GM23338 (cell line): ENCODE measurements at regions not wholly inside any gene's neighbourhood (a gene's known extent, or its start where the extent isn't known, plus 50 kb on each side); places are given as distances from the start of the nearest gene placed in this dataset.

Source experiments
- ATAC-seq: fragments of 200-7000 bp; cut with Tn5 transposase; 3 replicates; pipeline ENCODE4 v1.9.1; 2020
- DNase-seq: peaks from one replicate; pipeline ENCODE4 v3.0.0-alpha.2; 2015; ENCODE audit warnings: low spot score
- H2AFZ ChIP-seq: fragments of 200-600 bp; sonication (generic); 2 replicates; pipeline ENCODE4 v1.8.0; 2016; ENCODE audit warnings: antibody characterized with exemption, mild to moderate bottlenecking, moderate library complexity
- H3F3A ChIP-seq: fragments of 200-600 bp; sonication (generic); replicated peaks from 2 replicates; pipeline ENCODE4 v1.8.0; 2017; ENCODE audit warnings: antibody characterized with exemption, mixed run types, low read depth
- H3K27ac ChIP-seq: fragments of 200-600 bp; sonication (generic); 2 replicates; pipeline ENCODE4 v1.6.1; 2016; ENCODE audit warnings: low read depth
- H3K27me3 ChIP-seq: fragments of 200-600 bp; sonication (generic); 2 replicates; pipeline ENCODE4 v1.8.0; 2016; ENCODE audit warnings: mild to moderate bottlenecking, mixed run types, moderate library complexity; ENCODE audit not compliant: insufficient read depth
- H3K36me3 ChIP-seq: fragments of 200-600 bp; sonication (generic); 2 replicates; pipeline ENCODE4 v1.8.0; 2016; ENCODE audit warnings: mild to moderate bottlenecking; ENCODE audit not compliant: insufficient read depth
- H3K4me1 ChIP-seq: fragments of 200-600 bp; sonication (generic); 2 replicates; pipeline ENCODE4 v1.8.0; 2016; ENCODE audit warnings: mild to moderate bottlenecking, moderate library complexity; ENCODE audit not compliant: insufficient read depth
- H3K4me2 ChIP-seq: fragments of 200-600 bp; sonication (generic); 2 replicates; pipeline ENCODE4 v1.7.1; 2017; ENCODE audit warnings: mixed run types
- H3K4me3 ChIP-seq: fragments of 200-600 bp; sonication (generic); 2 replicates; pipeline ENCODE4 v1.6.1; 2016; ENCODE audit warnings: mixed run types
- H3K79me2 ChIP-seq: fragments of 200-600 bp; sonication (generic); replicated peaks from 2 replicates; pipeline ENCODE4 v1.8.0; 2017; ENCODE audit warnings: mild to moderate bottlenecking; ENCODE audit not compliant: insufficient read depth
- H3K9me2 ChIP-seq: fragments of 200-600 bp; sonication (generic); 2 replicates; pipeline ENCODE4 v1.8.0; 2017; ENCODE audit not compliant: insufficient read depth
- H4K20me1 ChIP-seq: fragments of 200-600 bp; sonication (generic); replicated peaks from 2 replicates; pipeline ENCODE4 v1.8.0; 2017; ENCODE audit warnings: mild to moderate bottlenecking; ENCODE audit not compliant: insufficient read depth
- H3K27ac Mint-ChIP-seq: 2 replicates; pipeline ENCODE4 v1.8.0; 2020; ENCODE audit warnings: inconsistent platforms, mild to moderate bottlenecking, moderate library complexity, mixed read lengths
- H3K27me3 Mint-ChIP-seq: 3 replicates; pipeline ENCODE4 v1.8.0; 2022; ENCODE audit warnings: low read depth, mild to moderate bottlenecking, moderate library complexity, mixed read lengths, inconsistent platforms; ENCODE audit not compliant: insufficient read depth, poor library complexity
- H3K36me3 Mint-ChIP-seq: 3 replicates; pipeline ENCODE4 v1.8.0; 2021; ENCODE audit warnings: low read depth, mild to moderate bottlenecking, inconsistent platforms, moderate library complexity, mixed read lengths
- H3K4me1 Mint-ChIP-seq: 3 replicates; pipeline ENCODE4 v1.8.0; 2020; ENCODE audit warnings: mild to moderate bottlenecking, inconsistent platforms, mixed read lengths
- H3K4me3 Mint-ChIP-seq: 3 replicates; pipeline ENCODE4 v1.8.0; 2021; ENCODE audit warnings: moderate library complexity, mild to moderate bottlenecking, inconsistent platforms, mixed read lengths
- H3K9me3 Mint-ChIP-seq: 3 replicates; pipeline ENCODE4 v1.8.0; 2020; ENCODE audit warnings: moderate library complexity, mild to moderate bottlenecking, inconsistent platforms, mixed read lengths
- CREB1 ChIP-seq: fragments of 250-450 bp; sonication (Bioruptor Pico); IDR thresholded peaks from 2 replicates; pipeline ENCODE4 v1.5.0; 2020; ENCODE audit warnings: low read depth, mild to moderate bottlenecking, moderate library complexity
- EZH2 ChIP-seq: fragments of 200-600 bp; sonication (generic); IDR thresholded peaks from one replicate; pipeline ENCODE4 v1.8.0; 2017; ENCODE audit warnings: antibody characterized with exemption, mild to moderate bottlenecking, low read depth; ENCODE audit not compliant: unreplicated experiment
- EZH2phosphoT487 ChIP-seq: fragments of 200-600 bp; sonication (generic); IDR thresholded peaks from one replicate; pipeline ENCODE4 v1.8.1; 2018; ENCODE audit warnings: antibody characterized with exemption; ENCODE audit not compliant: unreplicated experiment
- JUNB ChIP-seq: IDR thresholded peaks from one replicate; pipeline ENCODE4 v1.6.1; 2016; ENCODE audit warnings: antibody characterized with exemption; ENCODE audit not compliant: unreplicated experiment
- NANOG ChIP-seq: IDR thresholded peaks from 2 replicates; pipeline ENCODE4 v1.6.1; 2016; ENCODE audit warnings: antibody characterized with exemption, borderline replicate concordance
- POLR2AphosphoS5 ChIP-seq: IDR thresholded peaks from 2 replicates; pipeline ENCODE4 v1.6.1; 2016; ENCODE audit warnings: antibody characterized with exemption, low read depth
- STAT1 ChIP-seq: IDR thresholded peaks from one replicate; pipeline ENCODE4 v1.6.1; 2016; ENCODE audit warnings: antibody characterized with exemption; ENCODE audit not compliant: unreplicated experiment
- ZNF114 ChIP-seq: fragments of 250-450 bp; sonication (Bioruptor Pico); IDR thresholded peaks from 2 replicates; pipeline ENCODE4 v1.5.0; 2020; ENCODE audit warnings: mild to moderate bottlenecking, moderate library complexity
- ZNF331 ChIP-seq: fragments of 250-450 bp; sonication (Bioruptor Pico); IDR thresholded peaks from 2 replicates; pipeline ENCODE4 v1.5.0; 2020; ENCODE audit warnings: low read depth, mild to moderate bottlenecking, moderate library complexity
- TF ChIP-seq, protein P1 (sequence below): IDR thresholded peaks from one replicate; pipeline ENCODE4 v1.6.1; 2018; ENCODE audit warnings: antibody characterized with exemption; ENCODE audit not compliant: unreplicated experiment
- TF ChIP-seq, protein P2 (sequence below): fragments of 250-450 bp; sonication (Bioruptor Pico); IDR thresholded peaks from 2 replicates; pipeline ENCODE4 v1.5.0; 2020; ENCODE audit warnings: mild to moderate bottlenecking, moderate library complexity
- TF ChIP-seq, protein P3 (sequence below), 2 experiments: fragments of 200-600 bp in 1 of 2; sonication (generic) in 1 of 2; conservative IDR thresholded peaks; 2 replicates each; pipeline versions ENCODE4 v1.5.1 to v1.6.1; 2016 to 2017; ENCODE audit warnings: antibody characterized with exemption in 2 of 2, low read depth in 2 of 2, mild to moderate bottlenecking in 2 of 2, moderate library complexity in 1 of 2
- TF ChIP-seq, protein P4 (sequence below): IDR thresholded peaks from 2 replicates; pipeline ENCODE4 v1.6.1; 2016; ENCODE audit warnings: antibody characterized with exemption

DNA sequence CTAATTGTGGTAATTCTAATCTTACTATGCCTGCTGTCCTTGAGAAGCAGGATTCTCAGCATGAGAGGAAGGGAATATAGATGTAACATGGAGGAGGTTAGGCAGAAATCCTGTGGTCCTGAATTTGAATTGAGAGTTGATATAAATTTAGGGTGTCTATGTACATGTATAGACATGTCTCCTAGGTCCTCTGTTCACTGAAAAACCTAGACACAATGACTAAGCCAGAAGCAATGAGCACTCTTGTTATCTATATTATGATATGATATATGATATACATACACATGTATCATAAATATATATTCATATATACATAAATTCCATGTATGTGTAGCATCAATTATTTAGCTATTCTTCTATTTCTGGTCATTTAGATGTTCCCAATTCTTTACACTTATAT is 173.3 kb upstream of the MKLN1 start:
- Histone ChIP-seq H3F3A (no peaks in the 10 kb centered on the region), H3K4me2 (no peak overlapping the region), H3K4me3 (no peak overlapping the region), H3K27me3 (no peaks in the 10 kb centered on the region), H3K27ac (no peak overlapping the region), H3K36me3 (no peaks in the 10 kb centered on the region), H3K4me1 (no peaks in the 10 kb centered on the region), H2AFZ (no peak overlapping the region), H3K79me2 (no peaks in the 10 kb centered on the region), H4K20me1 (no peaks in the 10 kb centered on the region), H3K9me2 (no peaks in the 10 kb centered on the region)
- H3K27me3 Mint-ChIP-seq, result peaks cover 1% of the 10 kb centered on the region
- no peaks in the 10 kb centered on the region for H3K36me3 Mint-ChIP-seq
- peaks cover 15% of the 10 kb centered on the region; the same call in 2 of the 3 replicates for H3K4me1 Mint-ChIP-seq
- H3K27ac Mint-ChIP-seq, result no peak overlapping the region
- TF ChIP-seq STAT1 (no peak), ZNF331 (CRISPR knock-in tag) (no peak), CREB1 (CRISPR knock-in tag) (no peak), ZNF114 (CRISPR knock-in tag) (no peak), EZH2phosphoT487 (no peak), EZH2 (no peak), JUNB (no peak), NANOG (no peak), POLR2AphosphoS5 (no peak)
- TF ChIP-seq, protein P1, sequence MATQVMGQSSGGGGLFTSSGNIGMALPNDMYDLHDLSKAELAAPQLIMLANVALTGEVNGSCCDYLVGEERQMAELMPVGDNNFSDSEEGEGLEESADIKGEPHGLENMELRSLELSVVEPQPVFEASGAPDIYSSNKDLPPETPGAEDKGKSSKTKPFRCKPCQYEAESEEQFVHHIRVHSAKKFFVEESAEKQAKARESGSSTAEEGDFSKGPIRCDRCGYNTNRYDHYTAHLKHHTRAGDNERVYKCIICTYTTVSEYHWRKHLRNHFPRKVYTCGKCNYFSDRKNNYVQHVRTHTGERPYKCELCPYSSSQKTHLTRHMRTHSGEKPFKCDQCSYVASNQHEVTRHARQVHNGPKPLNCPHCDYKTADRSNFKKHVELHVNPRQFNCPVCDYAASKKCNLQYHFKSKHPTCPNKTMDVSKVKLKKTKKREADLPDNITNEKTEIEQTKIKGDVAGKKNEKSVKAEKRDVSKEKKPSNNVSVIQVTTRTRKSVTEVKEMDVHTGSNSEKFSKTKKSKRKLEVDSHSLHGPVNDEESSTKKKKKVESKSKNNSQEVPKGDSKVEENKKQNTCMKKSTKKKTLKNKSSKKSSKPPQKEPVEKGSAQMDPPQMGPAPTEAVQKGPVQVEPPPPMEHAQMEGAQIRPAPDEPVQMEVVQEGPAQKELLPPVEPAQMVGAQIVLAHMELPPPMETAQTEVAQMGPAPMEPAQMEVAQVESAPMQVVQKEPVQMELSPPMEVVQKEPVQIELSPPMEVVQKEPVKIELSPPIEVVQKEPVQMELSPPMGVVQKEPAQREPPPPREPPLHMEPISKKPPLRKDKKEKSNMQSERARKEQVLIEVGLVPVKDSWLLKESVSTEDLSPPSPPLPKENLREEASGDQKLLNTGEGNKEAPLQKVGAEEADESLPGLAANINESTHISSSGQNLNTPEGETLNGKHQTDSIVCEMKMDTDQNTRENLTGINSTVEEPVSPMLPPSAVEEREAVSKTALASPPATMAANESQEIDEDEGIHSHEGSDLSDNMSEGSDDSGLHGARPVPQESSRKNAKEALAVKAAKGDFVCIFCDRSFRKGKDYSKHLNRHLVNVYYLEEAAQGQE, result no peak
- TF ChIP-seq, protein P2, sequence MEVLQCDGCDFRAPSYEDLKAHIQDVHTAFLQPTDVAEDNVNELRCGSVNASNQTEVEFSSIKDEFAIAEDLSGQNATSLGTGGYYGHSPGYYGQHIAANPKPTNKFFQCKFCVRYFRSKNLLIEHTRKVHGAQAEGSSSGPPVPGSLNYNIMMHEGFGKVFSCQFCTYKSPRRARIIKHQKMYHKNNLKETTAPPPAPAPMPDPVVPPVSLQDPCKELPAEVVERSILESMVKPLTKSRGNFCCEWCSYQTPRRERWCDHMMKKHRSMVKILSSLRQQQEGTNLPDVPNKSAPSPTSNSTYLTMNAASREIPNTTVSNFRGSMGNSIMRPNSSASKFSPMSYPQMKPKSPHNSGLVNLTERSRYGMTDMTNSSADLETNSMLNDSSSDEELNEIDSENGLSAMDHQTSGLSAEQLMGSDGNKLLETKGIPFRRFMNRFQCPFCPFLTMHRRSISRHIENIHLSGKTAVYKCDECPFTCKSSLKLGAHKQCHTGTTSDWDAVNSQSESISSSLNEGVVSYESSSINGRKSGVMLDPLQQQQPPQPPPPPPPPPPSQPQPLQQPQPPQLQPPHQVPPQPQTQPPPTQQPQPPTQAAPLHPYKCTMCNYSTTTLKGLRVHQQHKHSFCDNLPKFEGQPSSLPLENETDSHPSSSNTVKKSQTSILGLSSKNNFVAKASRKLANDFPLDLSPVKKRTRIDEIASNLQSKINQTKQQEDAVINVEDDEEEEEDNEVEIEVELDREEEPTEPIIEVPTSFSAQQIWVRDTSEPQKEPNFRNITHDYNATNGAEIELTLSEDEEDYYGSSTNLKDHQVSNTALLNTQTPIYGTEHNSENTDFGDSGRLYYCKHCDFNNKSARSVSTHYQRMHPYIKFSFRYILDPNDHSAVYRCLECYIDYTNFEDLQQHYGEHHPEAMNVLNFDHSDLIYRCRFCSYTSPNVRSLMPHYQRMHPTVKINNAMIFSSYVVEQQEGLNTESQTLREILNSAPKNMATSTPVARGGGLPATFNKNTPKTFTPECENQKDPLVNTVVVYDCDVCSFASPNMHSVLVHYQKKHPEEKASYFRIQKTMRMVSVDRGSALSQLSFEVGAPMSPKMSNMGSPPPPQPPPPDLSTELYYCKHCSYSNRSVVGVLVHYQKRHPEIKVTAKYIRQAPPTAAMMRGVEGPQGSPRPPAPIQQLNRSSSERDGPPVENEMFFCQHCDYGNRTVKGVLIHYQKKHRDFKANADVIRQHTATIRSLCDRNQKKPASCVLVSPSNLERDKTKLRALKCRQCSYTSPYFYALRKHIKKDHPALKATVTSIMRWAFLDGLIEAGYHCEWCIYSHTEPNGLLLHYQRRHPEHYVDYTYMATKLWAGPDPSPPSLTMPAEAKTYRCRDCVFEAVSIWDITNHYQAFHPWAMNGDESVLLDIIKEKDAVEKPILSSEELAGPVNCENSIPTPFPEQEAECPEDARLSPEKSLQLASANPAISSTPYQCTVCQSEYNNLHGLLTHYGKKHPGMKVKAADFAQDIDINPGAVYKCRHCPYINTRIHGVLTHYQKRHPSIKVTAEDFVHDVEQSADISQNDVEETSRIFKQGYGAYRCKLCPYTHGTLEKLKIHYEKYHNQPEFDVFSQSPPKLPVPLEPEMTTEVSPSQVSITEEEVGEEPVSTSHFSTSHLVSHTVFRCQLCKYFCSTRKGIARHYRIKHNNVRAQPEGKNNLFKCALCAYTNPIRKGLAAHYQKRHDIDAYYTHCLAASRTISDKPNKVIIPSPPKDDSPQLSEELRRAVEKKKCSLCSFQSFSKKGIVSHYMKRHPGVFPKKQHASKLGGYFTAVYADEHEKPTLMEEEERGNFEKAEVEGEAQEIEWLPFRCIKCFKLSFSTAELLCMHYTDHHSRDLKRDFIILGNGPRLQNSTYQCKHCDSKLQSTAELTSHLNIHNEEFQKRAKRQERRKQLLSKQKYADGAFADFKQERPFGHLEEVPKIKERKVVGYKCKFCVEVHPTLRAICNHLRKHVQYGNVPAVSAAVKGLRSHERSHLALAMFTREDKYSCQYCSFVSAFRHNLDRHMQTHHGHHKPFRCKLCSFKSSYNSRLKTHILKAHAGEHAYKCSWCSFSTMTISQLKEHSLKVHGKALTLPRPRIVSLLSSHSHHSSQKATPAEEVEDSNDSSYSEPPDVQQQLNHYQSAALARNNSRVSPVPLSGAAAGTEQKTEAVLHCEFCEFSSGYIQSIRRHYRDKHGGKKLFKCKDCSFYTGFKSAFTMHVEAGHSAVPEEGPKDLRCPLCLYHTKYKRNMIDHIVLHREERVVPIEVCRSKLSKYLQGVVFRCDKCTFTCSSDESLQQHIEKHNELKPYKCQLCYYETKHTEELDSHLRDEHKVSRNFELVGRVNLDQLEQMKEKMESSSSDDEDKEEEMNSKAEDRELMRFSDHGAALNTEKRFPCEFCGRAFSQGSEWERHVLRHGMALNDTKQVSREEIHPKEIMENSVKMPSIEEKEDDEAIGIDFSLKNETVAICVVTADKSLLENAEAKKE, result no peak
- TF ChIP-seq, protein P3, sequence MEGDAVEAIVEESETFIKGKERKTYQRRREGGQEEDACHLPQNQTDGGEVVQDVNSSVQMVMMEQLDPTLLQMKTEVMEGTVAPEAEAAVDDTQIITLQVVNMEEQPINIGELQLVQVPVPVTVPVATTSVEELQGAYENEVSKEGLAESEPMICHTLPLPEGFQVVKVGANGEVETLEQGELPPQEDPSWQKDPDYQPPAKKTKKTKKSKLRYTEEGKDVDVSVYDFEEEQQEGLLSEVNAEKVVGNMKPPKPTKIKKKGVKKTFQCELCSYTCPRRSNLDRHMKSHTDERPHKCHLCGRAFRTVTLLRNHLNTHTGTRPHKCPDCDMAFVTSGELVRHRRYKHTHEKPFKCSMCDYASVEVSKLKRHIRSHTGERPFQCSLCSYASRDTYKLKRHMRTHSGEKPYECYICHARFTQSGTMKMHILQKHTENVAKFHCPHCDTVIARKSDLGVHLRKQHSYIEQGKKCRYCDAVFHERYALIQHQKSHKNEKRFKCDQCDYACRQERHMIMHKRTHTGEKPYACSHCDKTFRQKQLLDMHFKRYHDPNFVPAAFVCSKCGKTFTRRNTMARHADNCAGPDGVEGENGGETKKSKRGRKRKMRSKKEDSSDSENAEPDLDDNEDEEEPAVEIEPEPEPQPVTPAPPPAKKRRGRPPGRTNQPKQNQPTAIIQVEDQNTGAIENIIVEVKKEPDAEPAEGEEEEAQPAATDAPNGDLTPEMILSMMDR (conservative IDR thresholded peaks at IDR 0.05; ENCODE audit: low read depth in 2 of 2), result no peak
- TF ChIP-seq, protein P4, sequence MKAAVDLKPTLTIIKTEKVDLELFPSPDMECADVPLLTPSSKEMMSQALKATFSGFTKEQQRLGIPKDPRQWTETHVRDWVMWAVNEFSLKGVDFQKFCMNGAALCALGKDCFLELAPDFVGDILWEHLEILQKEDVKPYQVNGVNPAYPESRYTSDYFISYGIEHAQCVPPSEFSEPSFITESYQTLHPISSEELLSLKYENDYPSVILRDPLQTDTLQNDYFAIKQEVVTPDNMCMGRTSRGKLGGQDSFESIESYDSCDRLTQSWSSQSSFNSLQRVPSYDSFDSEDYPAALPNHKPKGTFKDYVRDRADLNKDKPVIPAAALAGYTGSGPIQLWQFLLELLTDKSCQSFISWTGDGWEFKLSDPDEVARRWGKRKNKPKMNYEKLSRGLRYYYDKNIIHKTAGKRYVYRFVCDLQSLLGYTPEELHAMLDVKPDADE, result no peak
- DNase-seq (no peak), ATAC-seq (no peak)
- H3K9me3 Mint-ChIP-seq, result no peaks in the 10 kb centered on the region
- H3K4me3 Mint-ChIP-seq, result no peak overlapping the region
